Muscle layer of colon (tissue), 2 donors: ENCODE measurements at regions not wholly inside any gene's neighbourhood (a gene's known extent, or its start where the extent isn't known, plus 50 kb on each side); places are given as distances from the start of the nearest gene placed in this dataset.

ENCODE experiments used
- H3K27ac ChIP-seq: one replicate; pipeline ENCODE4 v1.7.0; 2013; ENCODE audit warnings: low read depth, mild to moderate bottlenecking, low read length, moderate library complexity
- H3K27me3 ChIP-seq, 2 donors: one replicate each; pipeline ENCODE4 v1.7.0; 2013; ENCODE audit warnings: low read length in 2 of 2, mild to moderate bottlenecking in 2 of 2; ENCODE audit not compliant: insufficient read depth in 2 of 2, control insufficient read depth in 1 of 2
- H3K36me3 ChIP-seq: one replicate; pipeline ENCODE4 v1.7.0; 2013; ENCODE audit warnings: mild to moderate bottlenecking, low read length; ENCODE audit not compliant: insufficient read depth
- H3K4me1 ChIP-seq: one replicate; pipeline ENCODE4 v1.7.0; 2013; ENCODE audit warnings: mild to moderate bottlenecking, low read length; ENCODE audit not compliant: insufficient read depth
- H3K4me3 ChIP-seq, 2 donors: one replicate each; pipeline ENCODE4 v1.7.0; 2013; ENCODE audit warnings: low read length in 2 of 2, low read depth in 1 of 2, mild to moderate bottlenecking in 1 of 2, moderate library complexity in 1 of 2
- H3K9ac ChIP-seq: one replicate; pipeline ENCODE4 v1.7.0; 2013; ENCODE audit warnings: low read length
- H3K9me3 ChIP-seq: one replicate; pipeline ENCODE4 v1.7.0; 2013; ENCODE audit warnings: mild to moderate bottlenecking, low read length
- donor health status: abdominal sarcoma.
- donor health status: Adenocarcinoma of cecum.

GRCh38 chr12:13373131-13373530 lies 176.6 kb downstream of the EMP1 start:
- peaks cover 9% of the 10 kb centered on the region for H3K4me1 ChIP-seq
- H3K4me3 ChIP-seq = no peak overlapping the region
- no peak overlapping the region for H3K27ac ChIP-seq
- H3K9ac ChIP-seq = no peak overlapping the region
- H3K9me3 ChIP-seq = no peaks in the 10 kb centered on the region
- H3K36me3 ChIP-seq = no peaks in the 10 kb centered on the region
- no peaks in the 10 kb centered on the region for H3K27me3 ChIP-seq

- no peaks in the 10 kb centered on the region for H3K27me3 ChIP-seq
- no peaks in the 10 kb centered on the region for H3K36me3 ChIP-seq
- H3K9ac ChIP-seq = no peak overlapping the region
- H3K9me3 ChIP-seq = no peaks in the 10 kb centered on the region
- H3K4me1 ChIP-seq = peaks cover 9% of the 10 kb centered on the region
- no peak overlapping the region for H3K27ac ChIP-seq
- no peak overlapping the region for H3K4me3 ChIP-seq
Measured at GRCh38 chr12:13372386-13372785, 175.9 kb downstream of the EMP1 start.

- Histone ChIP-seq H3K27ac (no peak overlapping the region), H3K4me1 (peaks cover 9% of the 10 kb centered on the region), H3K36me3 (no peaks in the 10 kb centered on the region), H3K9me3 (no peaks in the 10 kb centered on the region), H3K4me3 (no peak overlapping the region), H3K9ac (no peak overlapping the region), H3K27me3 (no peaks in the 10 kb centered on the region)
Measured at GRCh38 chr12:13371797-13372196, 175.3 kb downstream of the EMP1 start.

- H3K27ac ChIP-seq = no peak overlapping the region
- no peaks in the 10 kb centered on the region for H3K27me3 ChIP-seq
- H3K4me3 ChIP-seq = no peak overlapping the region
- H3K4me1 ChIP-seq = peaks cover 9% of the 10 kb centered on the region
- no peaks in the 10 kb centered on the region for H3K36me3 ChIP-seq
- H3K9me3 ChIP-seq = no peaks in the 10 kb centered on the region
- no peak overlapping the region for H3K9ac ChIP-seq
Measured at GRCh38 chr12:13371367-13371766, 174.8 kb downstream of the EMP1 start.

- Histone ChIP-seq H3K27ac (no peak overlapping the region), H3K9me3 (no peaks in the 10 kb centered on the region), H3K4me1 (no peaks in the 10 kb centered on the region), H3K36me3 (no peaks in the 10 kb centered on the region), H3K27me3 (no peaks in the 10 kb centered on the region), H3K9ac (no peak overlapping the region), H3K4me3 (no peak overlapping the region)
Measured at GRCh38 chr12:13369474-13370056, 173.0 kb downstream of the EMP1 start.

- no peak overlapping the region for H3K9ac ChIP-seq
- no peaks in the 10 kb centered on the region for H3K9me3 ChIP-seq
- no peak overlapping the region for H3K27ac ChIP-seq
- no peaks in the 10 kb centered on the region for H3K27me3 ChIP-seq
- H3K4me3 ChIP-seq = no peak overlapping the region
- no peaks in the 10 kb centered on the region for H3K36me3 ChIP-seq
- no peaks in the 10 kb centered on the region for H3K4me1 ChIP-seq
Measured at GRCh38 chr12:13368971-13369370, 172.4 kb downstream of the EMP1 start.

- Histone ChIP-seq H3K4me1 (no peaks in the 10 kb centered on the region), H3K36me3 (no peaks in the 10 kb centered on the region), H3K27me3 (no peaks in the 10 kb centered on the region), H3K27ac (no peak overlapping the region), H3K9ac (no peak overlapping the region), H3K4me3 (no peak overlapping the region), H3K9me3 (no peaks in the 10 kb centered on the region)
Measured at GRCh38 chr12:13368431-13368830, 171.9 kb downstream of the EMP1 start.

- Histone ChIP-seq H3K27ac (no peak overlapping the region), H3K9ac (no peak overlapping the region), H3K4me3 (no peak overlapping the region), H3K4me1 (no peaks in the 10 kb centered on the region), H3K9me3 (no peaks in the 10 kb centered on the region), H3K27me3 (no peaks in the 10 kb centered on the region), H3K36me3 (no peaks in the 10 kb centered on the region)
Measured at GRCh38 chr12:13367973-13368372, 171.4 kb downstream of the EMP1 start.

GRCh38 chr12:13365748-13366366 lies 169.3 kb downstream of the EMP1 start:
- no peaks in the 10 kb centered on the region for H3K36me3 ChIP-seq
- no peaks in the 10 kb centered on the region for H3K27me3 ChIP-seq
- H3K4me3 ChIP-seq = no peak overlapping the region
- no peaks in the 10 kb centered on the region for H3K4me1 ChIP-seq
- no peak overlapping the region for H3K9ac ChIP-seq
- no peaks in the 10 kb centered on the region for H3K9me3 ChIP-seq
- no peak overlapping the region for H3K27ac ChIP-seq

GRCh38 chr12:13362260-13362841 lies 165.8 kb downstream of the EMP1 start:
- no peaks in the 10 kb centered on the region for H3K27me3 ChIP-seq
- H3K27ac ChIP-seq = no peak overlapping the region
- H3K4me3 ChIP-seq = no peak overlapping the region
- no peaks in the 10 kb centered on the region for H3K36me3 ChIP-seq
- no peak overlapping the region for H3K9ac ChIP-seq
- no peaks in the 10 kb centered on the region for H3K9me3 ChIP-seq
- no peaks in the 10 kb centered on the region for H3K4me1 ChIP-seq

GRCh38 chr12:13359636-13360035 lies 163.1 kb downstream of the EMP1 start:
- Histone ChIP-seq H3K4me3 (no peak overlapping the region), H3K27ac (no peak overlapping the region), H3K36me3 (no peaks in the 10 kb centered on the region)

GRCh38 chr12:13358391-13358905 lies 161.9 kb downstream of the EMP1 start:
- Histone ChIP-seq H3K27me3 (no peaks in the 10 kb centered on the region), H3K4me1 (no peaks in the 10 kb centered on the region), H3K9me3 (no peaks in the 10 kb centered on the region), H3K9ac (no peak overlapping the region), H3K4me3 (no peak overlapping the region), H3K36me3 (no peaks in the 10 kb centered on the region), H3K27ac (no peak overlapping the region)

More at GRCh38 chr12:13359636-13360035, 163.1 kb downstream of the EMP1 start:
- Histone ChIP-seq H3K4me1 (no peaks in the 10 kb centered on the region), H3K27me3 (no peaks in the 10 kb centered on the region), H3K9ac (no peak overlapping the region), H3K9me3 (no peaks in the 10 kb centered on the region)
